A673 (cell line): ENCODE measurements at regions not wholly inside any gene's neighbourhood (a gene's known extent, or its start where the extent isn't known, plus 50 kb on each side); places are given as distances from the start of the nearest gene placed in this dataset.

ENCODE experiments used
- BruUV-seq: library from RNA; stranded (reverse); fragments of 400-500 nt; replicated peaks from 2 replicates; lab custom pipeline; 2021; lab: Mats Ljungman, UMichigan
- CTCF ChIA-PET: fragments of 300-600 bp; sonication (Branson Sonifier 250); formaldehyde crosslinking; loops from one replicate; lab custom pipeline; 2022; ENCODE audit warnings: antibody characterized with exemption; lab: Charles Lee
- POLR2A ChIA-PET: fragments of 300-600 bp; sonication (Branson Sonifier 250); formaldehyde crosslinking; loops from one replicate; lab custom pipeline; 2022; ENCODE audit warnings: antibody characterized with exemption; ENCODE audit not compliant: low non-redundant PET; lab: Charles Lee
- DNase-seq: peaks from one replicate; pipeline ENCODE4 v3.0.0-alpha.2; 2015; ENCODE audit warnings: low spot score
- H3K27ac ChIP-seq: fragments of 200-600 bp; sonication (generic); 2 replicates; pipeline ENCODE4 v1.5.1; 2016; ENCODE audit warnings: mixed run types, low read depth, mild to moderate bottlenecking, mixed read lengths, antibody characterized with exemption, low read length; ENCODE audit not compliant: poor library complexity, severe bottlenecking
- H3K27me3 ChIP-seq: fragments of 200-600 bp; sonication (generic); replicated peaks from 2 replicates; pipeline ENCODE4 v1.6.1; 2017; ENCODE audit warnings: mixed run types, low read depth, mild to moderate bottlenecking, mixed read lengths, antibody characterized with exemption, low read length; ENCODE audit not compliant: insufficient read depth, poor library complexity
- H3K36me3 ChIP-seq: fragments of 200-600 bp; sonication (generic); 2 replicates; pipeline ENCODE4 v1.6.1; 2016; ENCODE audit warnings: mixed run types, mild to moderate bottlenecking, mixed read lengths, antibody characterized with exemption, low read length; ENCODE audit not compliant: insufficient read depth, poor library complexity, severe bottlenecking
- H3K4me1 ChIP-seq: fragments of 200-600 bp; sonication (generic); 2 replicates; pipeline ENCODE4 v1.6.1; 2017; ENCODE audit warnings: mixed run types, mild to moderate bottlenecking, mixed read lengths, antibody characterized with exemption, low read length; ENCODE audit not compliant: insufficient read depth, poor library complexity, severe bottlenecking
- H3K4me3 ChIP-seq: fragments of 200-600 bp; sonication (generic); 2 replicates; pipeline ENCODE4 v1.5.1; 2016; ENCODE audit warnings: low read depth, mixed run types, mild to moderate bottlenecking, mixed read lengths, low read length; ENCODE audit not compliant: poor library complexity, severe bottlenecking
- H3K9me3 ChIP-seq: fragments of 200-600 bp; sonication (generic); 2 replicates; pipeline ENCODE4 v1.6.1; 2016; ENCODE audit warnings: mixed run types, low read depth, mild to moderate bottlenecking, mixed read lengths, antibody characterized with exemption, low read length; ENCODE audit not compliant: poor library complexity, severe bottlenecking
- CTCF ChIP-seq: fragments of 300-800, 200-600 bp; sonication (generic); conservative IDR thresholded peaks from 2 replicates; pipeline ENCODE4 v1.5.1; 2017; ENCODE audit warnings: low read depth, mild to moderate bottlenecking, antibody characterized with exemption, low read length, moderate library complexity, mixed read lengths
- EZH2 ChIP-seq: fragments of 200-600 bp; sonication (generic); IDR thresholded peaks from 2 replicates; pipeline ENCODE4 v1.6.1; 2017; ENCODE audit warnings: borderline replicate concordance, low read depth, mild to moderate bottlenecking, mixed read lengths, antibody characterized with exemption, low read length; ENCODE audit not compliant: poor library complexity, severe bottlenecking
- intact Hi-C: fragments of 100-400 bp; cut with micrococcal nuclease; formaldehyde crosslinking; loops from one replicate; pipeline ENCODE4 v1.10.0; 2022; ENCODE audit not compliant: unreplicated experiment

- H3K4me1 ChIP-seq: no peaks in the 10 kb centered on the region
- ChIA-PET POLR2A (no interaction called here), CTCF (no interaction called here)
- intact Hi-C loops: no loop called here
- no peak overlapping the region for H3K27ac ChIP-seq
- H3K9me3 ChIP-seq: no peaks in the 10 kb centered on the region
- TF ChIP-seq EZH2 (no peak), CTCF (no peak)
- H3K36me3 ChIP-seq: no peaks in the 10 kb centered on the region
- no peaks in the 10 kb centered on the region for H3K27me3 ChIP-seq
- no TSS peak for BruUV-seq
- DNase-seq: no peak
- H3K4me3 ChIP-seq: no peak overlapping the region
Observed at GRCh38 chr6:156464100-156464878, 312.9 kb upstream of the ARID1B start.

GRCh38 chr6:156461647-156462046 lies 315.5 kb upstream of the ARID1B start:
- no peak for DNase-seq
- no peak overlapping the region for H3K4me3 ChIP-seq
- intact Hi-C loops: no loop called here
- no peaks in the 10 kb centered on the region for H3K9me3 ChIP-seq
- no peaks in the 10 kb centered on the region for H3K36me3 ChIP-seq
- no peak overlapping the region for H3K27ac ChIP-seq
- BruUV-seq: no TSS peak
- ChIA-PET CTCF (no interaction called here), POLR2A (no interaction called here)
- H3K4me1 ChIP-seq: peaks cover 6% of the 10 kb centered on the region
- H3K27me3 ChIP-seq: no peaks in the 10 kb centered on the region
- no peak for TF ChIP-seq EZH2
- no peak for TF ChIP-seq CTCF

- no peak overlapping the region for H3K4me3 ChIP-seq
- H3K27ac ChIP-seq: no peak overlapping the region
- no TSS peak for BruUV-seq
- TF ChIP-seq EZH2 (no peak), CTCF (no peak)
- intact Hi-C loops: no loop called here
- H3K27me3 ChIP-seq: no peaks in the 10 kb centered on the region
- no peaks in the 10 kb centered on the region for H3K9me3 ChIP-seq
- DNase-seq: no peak
- H3K36me3 ChIP-seq: no peaks in the 10 kb centered on the region
- H3K4me1 ChIP-seq: peaks cover 7% of the 10 kb centered on the region
- CTCF ChIA-PET: no interaction called here
- POLR2A ChIA-PET: no interaction called here
Observed at GRCh38 chr6:156457601-156458000, 319.6 kb upstream of the ARID1B start.
